Erythroblast (primary cell): ENCODE measurements at regions not wholly inside any gene's neighbourhood (a gene's known extent, or its start where the extent isn't known, plus 50 kb on each side); places are given as distances from the start of the nearest gene placed in this dataset.
"Not testable (repeated sequence)": the region's sequence is repeated elsewhere in the genome, so short reads cannot be mapped to it uniquely, and the experiment has no call there.

ENCODE experiments used
- GATA1 ChIP-seq: IDR thresholded peaks from 2 replicates; pipeline ENCODE4 v1.6.1; 2011; ENCODE audit warnings: low read depth, mild to moderate bottlenecking, control low read depth, low read length, moderate library complexity
- POLR2A ChIP-seq: IDR thresholded peaks from 2 replicates; pipeline ENCODE4 v1.6.1; 2011; ENCODE audit warnings: mild to moderate bottlenecking, low read length

GRCh38 chr16:18148132-18148531, 188.4 kb downstream of the NPIPA8 start:
- TF ChIP-seq POLR2A, GATA1: not testable (repeated sequence)
